ENCODE measurements at regions not wholly inside any gene's neighbourhood (a gene's known extent, or its start where the extent isn't known, plus 50 kb on each side); places are given as distances from the start of the nearest gene placed in this dataset.

DNA sequence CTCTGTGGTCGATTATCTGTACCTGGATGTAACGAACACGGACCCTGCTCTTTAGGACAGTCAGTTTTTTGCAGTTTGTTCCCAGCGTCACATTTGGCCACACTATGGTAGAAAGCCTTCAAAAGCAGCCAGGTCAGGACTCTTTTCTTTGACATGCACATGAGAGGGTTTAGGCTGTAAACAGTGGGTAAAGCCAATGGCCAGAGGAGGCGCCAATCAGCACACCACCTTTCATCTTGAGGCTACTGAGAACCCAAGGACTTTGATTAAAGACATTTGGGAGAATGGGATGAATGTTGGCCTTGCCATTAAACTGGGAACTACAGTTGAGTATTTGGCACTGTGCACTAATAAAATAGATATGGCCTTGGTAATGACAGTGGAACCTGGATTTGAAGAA is 225.9 kb downstream of the OXSM start:
- ChIA-PET POLR2A (interaction anchor here (0.7 kb wide), 1 partner anchor 554 kb away, joined by 3 read pairs; no protein-coding TSS in a partner anchor), CTCF (ENCODE audit: low intra/inter-chr PET ratio) (no interaction called here)
- DNase-seq (ENCODE audit: extremely low read depth in 1 of 4, low spot score in 3 of 4) (no peak), ATAC-seq (no peak), FAIRE-seq (no peak)
- Histone ChIP-seq H3K9me3 (replicated peaks; ENCODE audit: control insufficient read depth, insufficient read depth, low read depth, low read length) (no peaks in the 10 kb centered on the region), H2AFZ (ENCODE audit: low read depth, low read length) (no peak overlapping the region), H4K20me1 (replicated peaks; ENCODE audit: control insufficient read depth, insufficient read depth, low read length) (no peaks in the 10 kb centered on the region), H3K79me2 (ENCODE audit: control insufficient read depth, insufficient read depth, low read length) (no peaks in the 10 kb centered on the region), H3K4me2 (ENCODE audit: insufficient read depth, low read length) (no peak overlapping the region), H3K36me3 (ENCODE audit: control insufficient read depth, insufficient read depth, low read length) (no peaks in the 10 kb centered on the region), H3K27ac (ENCODE audit: extremely low read depth, low read depth, low read length) (no peak overlapping the region), H3K9me1 (ENCODE audit: control insufficient read depth, insufficient read depth, low read length) (no peaks in the 10 kb centered on the region), H3K9ac (ENCODE audit: insufficient read depth in 1 of 2, low read depth in 2 of 2, low read length in 2 of 2) (no peak overlapping the region), H3K4me1 (replicated peaks in 1 of 2; ENCODE audit: control insufficient read depth in 2 of 2, insufficient read depth in 2 of 2, low read length in 2 of 2) (no peaks in the 10 kb centered on the region), H3K27me3 (ENCODE audit: control insufficient read depth in 2 of 2, insufficient read depth in 2 of 2, low read length in 2 of 2) (no peaks in the 10 kb centered on the region), H3K4me3 (no peak overlapping the region)
- in situ Hi-C loops (cut with MboI) = no loop called here
- WGBS (ENCODE audit: insufficient coverage, low coverage, missing lambda C conversion rate) = 0% methylated on average over 5 of the region's 5 CpGs
- TF ChIP-seq EGR1 (conservative IDR thresholded peaks at IDR 0.05) (no peak), SNRNP70 (optimal IDR thresholded peaks at IDR 0.05; ENCODE audit: low read depth, low read length) (no peak), NR2F6 (CRISPR knock-in tag; IDR thresholded peaks at IDR 0.05) (no peak), NFXL1 (CRISPR knock-in tag; IDR thresholded peaks at IDR 0.05) (no peak), ZSCAN32 (CRISPR knock-in tag; IDR thresholded peaks at IDR 0.05) (no peak)
- TF ChIP-seq, protein P1, sequence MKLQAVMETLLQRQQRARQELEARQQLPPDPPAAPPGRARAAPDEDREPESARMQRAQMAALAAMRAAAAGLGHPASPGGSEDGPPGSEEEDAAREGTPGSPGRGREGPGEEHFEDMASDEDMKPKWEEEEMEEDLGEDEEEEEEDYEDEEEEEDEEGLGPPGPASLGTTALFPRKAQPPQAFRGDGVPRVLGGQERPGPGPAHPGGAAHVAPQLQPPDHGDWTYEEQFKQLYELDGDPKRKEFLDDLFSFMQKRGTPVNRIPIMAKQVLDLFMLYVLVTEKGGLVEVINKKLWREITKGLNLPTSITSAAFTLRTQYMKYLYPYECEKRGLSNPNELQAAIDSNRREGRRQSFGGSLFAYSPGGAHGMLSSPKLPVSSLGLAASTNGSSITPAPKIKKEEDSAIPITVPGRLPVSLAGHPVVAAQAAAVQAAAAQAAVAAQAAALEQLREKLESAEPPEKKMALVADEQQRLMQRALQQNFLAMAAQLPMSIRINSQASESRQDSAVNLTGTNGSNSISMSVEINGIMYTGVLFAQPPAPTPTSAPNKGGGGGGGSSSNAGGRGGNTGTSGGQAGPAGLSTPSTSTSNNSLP (IDR thresholded peaks at IDR 0.05; ENCODE audit: borderline replicate concordance, low read depth, low read length) = no peak
- TF ChIP-seq, protein P2, sequence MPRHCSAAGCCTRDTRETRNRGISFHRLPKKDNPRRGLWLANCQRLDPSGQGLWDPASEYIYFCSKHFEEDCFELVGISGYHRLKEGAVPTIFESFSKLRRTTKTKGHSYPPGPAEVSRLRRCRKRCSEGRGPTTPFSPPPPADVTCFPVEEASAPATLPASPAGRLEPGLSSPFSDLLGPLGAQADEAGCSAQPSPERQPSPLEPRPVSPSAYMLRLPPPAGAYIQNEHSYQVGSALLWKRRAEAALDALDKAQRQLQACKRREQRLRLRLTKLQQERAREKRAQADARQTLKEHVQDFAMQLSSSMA (CRISPR knock-in tag; IDR thresholded peaks at IDR 0.05) = no peak
- intact Hi-C loops (cut with micrococcal nuclease) = no loop called here
- no TSS peak for BruUV-seq (replicated peaks)

Data from K562 (cell line).